Epithelial cell of proximal tubule (primary cell): ENCODE measurements at regions not wholly inside any gene's neighbourhood (a gene's known extent, or its start where the extent isn't known, plus 50 kb on each side); places are given as distances from the start of the nearest gene placed in this dataset.
"Not testable (repeated sequence)": the region's sequence is repeated elsewhere in the genome, so short reads cannot be mapped to it uniquely, and the experiment has no call there.

Experiments used
- DNase-seq: peaks from one replicate; pipeline ENCODE4 v3.0.0-alpha.2; 2011; ENCODE audit warnings: low read depth
- H3K4me3 ChIP-seq: 2 replicates; pipeline ENCODE4 v1.5.1; 2011; ENCODE audit warnings: low read depth, mild to moderate bottlenecking, low read length
- CTCF ChIP-seq: conservative IDR thresholded peaks from 2 replicates; pipeline ENCODE4 v1.5.1; 2012; ENCODE audit warnings: low read depth, mild to moderate bottlenecking, low read length

GRCh38 chr2:212723226-212723625, 184.6 kb upstream of the ERBB4 start:
- no peak for DNase-seq
- no peak overlapping the region for H3K4me3 ChIP-seq
- TF ChIP-seq CTCF = no peak

- H3K4me3 ChIP-seq = no peak overlapping the region
- TF ChIP-seq CTCF = no peak
- DNase-seq = no peak
These were observed 183.4 kb upstream of the ERBB4 start for GRCh38 chr2:212722046-212722445.

- no peak overlapping the region for H3K4me3 ChIP-seq
- TF ChIP-seq CTCF = no peak
- no peak for DNase-seq
These were observed 182.4 kb upstream of the ERBB4 start for GRCh38 chr2:212721026-212721451.

- not testable (repeated sequence) for DNase-seq, H3K4me3 ChIP-seq
These were observed 176.8 kb upstream of the ERBB4 start for GRCh38 chr2:212715411-212715810.

GRCh38 chr2:212713681-212714080, 175.1 kb upstream of the ERBB4 start:
- TF ChIP-seq CTCF = no peak
- DNase-seq = no peak
- H3K4me3 ChIP-seq = no peak overlapping the region

GRCh38 chr2:212712991-212713390, 174.4 kb upstream of the ERBB4 start:
- no peak for TF ChIP-seq CTCF
- no peak for DNase-seq
- H3K4me3 ChIP-seq = no peak overlapping the region

- no peak overlapping the region for H3K4me3 ChIP-seq
- DNase-seq = no peak
- no peak for TF ChIP-seq CTCF
These were observed 173.9 kb upstream of the ERBB4 start for GRCh38 chr2:212712466-212712865.

- DNase-seq = no peak
- no peak overlapping the region for H3K4me3 ChIP-seq
- TF ChIP-seq CTCF = no peak
These were observed 173.3 kb upstream of the ERBB4 start for GRCh38 chr2:212711856-212712255.
